Testis (tissue), 2 donors: ENCODE measurements at regions not wholly inside any gene's neighbourhood (a gene's known extent, or its start where the extent isn't known, plus 50 kb on each side); places are given as distances from the start of the nearest gene placed in this dataset.

Experiments
- DNase-seq: peaks from one replicate; pipeline ENCODE4 v3.0.0-alpha.2; 2019
- H3K27ac ChIP-seq, 2 donors: fragments of 200-600 bp; sonication (generic); one replicate each; pipeline ENCODE4 v1.5.1; 2019
- H3K27me3 ChIP-seq: fragments of 200-600 bp; sonication (generic); one replicate; pipeline ENCODE4 v1.5.1; 2019
- H3K36me3 ChIP-seq: fragments of 200-600 bp; sonication (generic); one replicate; pipeline ENCODE4 v1.5.1; 2017; ENCODE audit warnings: low read depth; ENCODE audit errors: missing control alignments
- H3K4me1 ChIP-seq: fragments of 200-600 bp; sonication (generic); one replicate; pipeline ENCODE4 v1.5.1; 2019
- H3K4me3 ChIP-seq, 2 donors: fragments of 200-600 bp; sonication (generic); one replicate each; pipeline ENCODE4 v1.5.1; 2017 to 2019
- H3K9me3 ChIP-seq: fragments of 200-600 bp; sonication (generic); one replicate; pipeline ENCODE4 v1.5.1; 2017
- CTCF ChIP-seq, 3 experiments: fragments of 450-650 bp in 2 of 3; fragments of 200-600 bp in 1 of 3; sonication (generic) in 1 of 3; IDR thresholded peaks; one replicate each; pipeline ENCODE4 v1.5.1; 2016 to 2019; ENCODE audit warnings: antibody characterized with exemption in 3 of 3, mild to moderate bottlenecking in 2 of 3, moderate library complexity in 1 of 3
- POLR2A ChIP-seq: fragments of 450-650 bp; IDR thresholded peaks from one replicate; pipeline ENCODE4 v1.6.1; 2017; ENCODE audit warnings: antibody characterized with exemption, mild to moderate bottlenecking, moderate library complexity
- WGBS, 2 donors: methylation state at CpG; one replicate each; pipeline ENCODE4 v1.1.5; 2018; 5-methylcytosine and 5-hydroxymethylcytosine counted together
- intact Hi-C: fragments of 100-400 bp; cut with DNase I; formaldehyde crosslinking; loops from one replicate; pipeline ENCODE4 v1.15.1; 2023; ENCODE audit warnings: low total_unique reads

- H3K4me3 ChIP-seq: no peak overlapping the region
- DNase-seq: no peak
- no peaks in the 10 kb centered on the region for H3K36me3 ChIP-seq
- no peaks in the 10 kb centered on the region for H3K4me1 ChIP-seq
- no peak overlapping the region for H3K27ac ChIP-seq
- H3K9me3 ChIP-seq: no peaks in the 10 kb centered on the region
- 80 to 96% methylated on average over 10 to 11 of the region's 13 CpGs for WGBS, 2 donors
- TF ChIP-seq POLR2A: no peak
- no peaks in the 10 kb centered on the region for H3K27me3 ChIP-seq
- intact Hi-C loops: no loop called here
Measured at GRCh38 chr22:47373648-47374272, 611.3 kb downstream of the TBC1D22A start.

DNA sequence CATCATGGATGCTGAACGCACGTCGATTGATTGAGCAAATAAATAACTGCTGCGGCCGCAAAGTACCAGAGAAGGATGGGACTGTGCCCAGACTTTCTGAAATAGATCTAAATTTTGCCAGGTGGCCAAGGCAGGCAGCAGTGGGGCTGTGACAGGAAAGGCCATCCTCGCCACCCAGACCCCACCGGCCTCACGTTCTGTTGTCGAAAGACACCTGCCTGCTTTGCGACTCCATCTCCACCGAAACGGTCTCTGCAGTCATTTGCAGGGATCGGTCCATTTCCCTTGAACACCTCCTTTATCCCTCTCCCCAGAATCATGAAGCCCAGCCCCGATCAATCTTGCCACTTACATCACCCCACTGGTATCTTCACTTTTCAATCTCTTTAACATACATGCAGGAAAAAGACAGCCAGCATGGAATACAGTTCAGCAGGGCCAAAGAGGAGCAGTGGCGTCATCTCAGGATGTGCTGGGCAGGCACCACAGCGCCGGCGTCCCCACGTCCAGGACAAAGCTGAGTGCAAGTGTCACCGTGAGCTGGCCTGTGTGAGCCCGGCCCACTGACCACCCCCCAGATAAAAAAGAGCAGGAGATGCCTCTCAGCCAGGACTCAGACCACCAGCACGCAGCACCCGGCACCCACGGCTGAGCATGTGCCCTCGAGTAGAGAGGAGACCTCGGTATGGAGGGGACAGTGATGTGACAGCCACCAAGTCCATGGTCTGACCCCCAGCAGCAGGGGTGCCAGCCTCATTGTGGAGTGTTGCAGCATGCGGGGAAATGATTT lies 610.3 kb downstream of the TBC1D22A start:
- Histone ChIP-seq H3K27ac (no peak overlapping the region), H3K36me3 (no peaks in the 10 kb centered on the region), H3K4me3 (no peak overlapping the region), H3K27me3 (no peaks in the 10 kb centered on the region), H3K9me3 (no peaks in the 10 kb centered on the region), H3K4me1 (no peaks in the 10 kb centered on the region)
- TF ChIP-seq CTCF (IDR thresholded peaks at IDR 0.05) (no peak), POLR2A (no peak)
- 91 to 94% methylated on average over 21 to 27 of the region's 27 CpGs for WGBS, 2 donors
- DNase-seq: no peak
- intact Hi-C loops: no loop called here

DNA sequence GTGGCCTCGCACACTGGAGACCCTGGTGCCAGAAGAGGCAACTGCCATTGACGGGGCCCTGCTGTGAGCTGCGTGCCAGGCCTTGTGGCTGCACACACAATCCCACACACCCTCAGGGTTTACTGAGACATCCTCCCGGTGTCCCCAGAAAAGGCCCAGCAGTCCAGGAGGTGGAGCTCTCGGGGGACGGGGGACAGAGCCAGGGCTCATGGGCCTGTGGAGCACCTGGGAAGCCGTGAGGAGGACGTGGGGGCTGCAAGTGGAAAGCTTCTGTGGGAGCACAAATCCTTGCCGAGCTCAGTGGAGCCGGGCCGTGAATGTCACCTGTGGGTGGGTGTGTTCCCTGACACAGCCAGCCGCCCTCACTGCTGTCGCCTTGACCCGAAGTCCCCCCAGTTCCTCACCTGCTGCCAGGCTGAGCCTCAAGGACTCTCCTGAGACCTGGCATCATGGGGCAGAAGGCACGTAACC lies 609.7 kb downstream of the TBC1D22A start:
- H3K27me3 ChIP-seq: no peaks in the 10 kb centered on the region
- TF ChIP-seq POLR2A (no peak), CTCF (IDR thresholded peaks at IDR 0.05) (no peak)
- DNase-seq: peak; percentile 3
- H3K27ac ChIP-seq: no peak overlapping the region
- 91 to 96% methylated on average over 7 to 15 of the region's 15 CpGs for WGBS, 2 donors
- no peak overlapping the region for H3K4me3 ChIP-seq
- H3K9me3 ChIP-seq: no peaks in the 10 kb centered on the region
- intact Hi-C loops: no loop called here
- H3K4me1 ChIP-seq: no peaks in the 10 kb centered on the region
- H3K36me3 ChIP-seq: no peaks in the 10 kb centered on the region

DNA sequence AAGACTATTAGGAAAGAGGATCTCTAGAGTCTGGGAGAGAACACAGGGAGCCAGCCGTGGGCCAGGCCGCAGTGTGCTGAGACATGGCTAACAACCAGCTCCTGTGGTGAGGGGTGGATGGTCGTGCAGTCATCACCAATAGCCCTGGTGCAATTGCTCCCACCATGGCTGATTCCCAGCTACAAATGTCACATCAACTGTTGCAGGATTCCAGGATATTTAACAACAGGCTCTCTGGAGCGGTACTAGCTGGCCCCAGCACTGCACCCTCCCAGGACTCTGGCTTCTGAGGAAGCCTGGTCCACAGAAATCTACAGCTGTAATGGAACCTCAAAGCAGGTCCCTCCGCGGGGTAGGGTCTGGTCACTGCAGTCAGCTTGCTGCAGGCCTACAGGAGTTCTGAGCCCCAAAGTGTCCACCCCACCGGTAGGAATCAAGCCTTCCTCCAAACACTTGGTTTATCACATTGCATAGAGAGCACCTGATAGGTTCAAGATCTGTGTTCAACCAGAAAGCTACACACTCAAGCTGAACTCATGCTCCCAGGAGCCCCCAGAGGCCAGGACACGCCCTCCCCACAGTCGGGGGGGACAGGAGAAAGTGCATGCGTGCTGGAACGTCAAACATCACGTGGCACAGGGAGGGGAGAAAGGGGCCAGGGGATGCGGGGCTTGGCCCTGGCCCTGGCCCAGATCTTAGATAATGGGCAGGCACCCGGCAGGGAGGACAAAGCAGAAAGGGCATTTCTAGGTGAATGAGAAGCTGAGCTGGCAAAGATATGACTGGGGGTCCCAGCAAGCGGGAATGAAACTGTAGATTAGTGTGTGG lies 609.0 kb downstream of the TBC1D22A start:
- DNase-seq: peak; percentile 8
- Histone ChIP-seq H3K27ac (no peak overlapping the region), H3K9me3 (no peaks in the 10 kb centered on the region), H3K36me3 (no peaks in the 10 kb centered on the region), H3K4me3 (no peak overlapping the region), H3K4me1 (no peaks in the 10 kb centered on the region), H3K27me3 (no peaks in the 10 kb centered on the region)
- no peak for TF ChIP-seq CTCF (IDR thresholded peaks at IDR 0.05)
- no peak for TF ChIP-seq POLR2A
- intact Hi-C loops: no loop called here
- 84 to 87% methylated on average over 15 of the region's 15 CpGs for WGBS, 2 donors
